BE2C (cell line): ENCODE measurements at regions not wholly inside any gene's neighbourhood (a gene's known extent, or its start where the extent isn't known, plus 50 kb on each side); places are given as distances from the start of the nearest gene placed in this dataset.

Experiments used
- DNase-seq: peaks from one replicate; pipeline ENCODE4 v3.0.0-alpha.2; 2020
- H3K27me3 ChIP-seq: fragments of 250-450 bp; sonication (Bioruptor Pico); 2 replicates; pipeline ENCODE4 v1.5.1; 2020; ENCODE audit warnings: mild to moderate bottlenecking
- H3K36me3 ChIP-seq: fragments of 250-450 bp; sonication (Bioruptor Pico); 2 replicates; pipeline ENCODE4 v1.5.1; 2020; ENCODE audit warnings: mild to moderate bottlenecking
- H3K4me1 ChIP-seq: fragments of 250-450 bp; sonication (Bioruptor Pico); 2 replicates; pipeline ENCODE4 v1.5.1; 2020
- H3K4me3 ChIP-seq: 2 replicates; pipeline ENCODE4 v1.5.1; 2011; ENCODE audit warnings: low read depth, low read length
- H3K9me3 ChIP-seq: fragments of 250-450 bp; sonication (Bioruptor Pico); 2 replicates; pipeline ENCODE4 v1.5.1; 2020
- CTCF ChIP-seq: IDR thresholded peaks from 2 replicates; pipeline ENCODE4 v1.5.1; 2012; ENCODE audit warnings: mild to moderate bottlenecking, low read depth, low read length

- Histone ChIP-seq H3K4me1 (no peaks in the 10 kb centered on the region), H3K27me3 (no peaks in the 10 kb centered on the region), H3K4me3 (no peak overlapping the region), H3K9me3 (no peaks in the 10 kb centered on the region), H3K36me3 (no peaks in the 10 kb centered on the region)
- TF ChIP-seq CTCF = no peak
- DNase-seq = no peak
Measured at GRCh38 chr2:12847694-12848575, 131.2 kb downstream of the TRIB2 start.

GRCh38 chr2:12852135-12852534 lies 135.4 kb downstream of the TRIB2 start:
- no peak overlapping the region for H3K4me3 ChIP-seq
- H3K4me1 ChIP-seq = no peaks in the 10 kb centered on the region
- TF ChIP-seq CTCF = no peak
- H3K27me3 ChIP-seq = no peaks in the 10 kb centered on the region
- DNase-seq = no peak
- H3K9me3 ChIP-seq = peaks cover 6% of the 10 kb centered on the region
- no peaks in the 10 kb centered on the region for H3K36me3 ChIP-seq

GRCh38 chr2:12854001-12854530 lies 137.3 kb downstream of the TRIB2 start:
- no peaks in the 10 kb centered on the region for H3K27me3 ChIP-seq
- no peak overlapping the region for H3K4me3 ChIP-seq
- no peaks in the 10 kb centered on the region for H3K4me1 ChIP-seq

GRCh38 chr2:12855508-12855907 lies 138.8 kb downstream of the TRIB2 start:
- no peaks in the 10 kb centered on the region for H3K27me3 ChIP-seq
- DNase-seq = no peak
- H3K9me3 ChIP-seq = peaks cover 6% of the 10 kb centered on the region
- H3K4me1 ChIP-seq = no peaks in the 10 kb centered on the region
- TF ChIP-seq CTCF = no peak
- H3K4me3 ChIP-seq = no peak overlapping the region
- no peaks in the 10 kb centered on the region for H3K36me3 ChIP-seq

More at GRCh38 chr2:12854001-12854530, 137.3 kb downstream of the TRIB2 start:
- no peaks in the 10 kb centered on the region for H3K36me3 ChIP-seq
- H3K9me3 ChIP-seq = peaks cover 6% of the 10 kb centered on the region
- no peak for TF ChIP-seq CTCF
- no peak for DNase-seq

- Histone ChIP-seq H3K4me3 (no peak overlapping the region), H3K9me3 (peaks cover 6% of the 10 kb centered on the region)
- DNase-seq = no peak
Measured at GRCh38 chr2:12856934-12857601, 140.3 kb downstream of the TRIB2 start.

More at GRCh38 chr2:12856934-12857601, 140.3 kb downstream of the TRIB2 start:
- TF ChIP-seq CTCF = no peak
- Histone ChIP-seq H3K36me3 (no peaks in the 10 kb centered on the region), H3K4me1 (no peaks in the 10 kb centered on the region; the same call in 1 of the 2 replicates), H3K27me3 (no peaks in the 10 kb centered on the region)
